GM19240 (cell line): ENCODE measurements at regions not wholly inside any gene's neighbourhood (a gene's known extent, or its start where the extent isn't known, plus 50 kb on each side); places are given as distances from the start of the nearest gene placed in this dataset.
"Not testable (repeated sequence)": the region's sequence is repeated elsewhere in the genome, so short reads cannot be mapped to it uniquely, and the experiment has no call there.

Experiments
- DNase-seq: peaks from one replicate; pipeline ENCODE4 v3.0.0; 2011; ENCODE audit warnings: low spot score; ENCODE audit not compliant: insufficient read length

- peak; percentile 11 for DNase-seq
These were observed 195.1 kb upstream of the AUTS2 start for GRCh38 chr7:69403169-69403568.

DNA sequence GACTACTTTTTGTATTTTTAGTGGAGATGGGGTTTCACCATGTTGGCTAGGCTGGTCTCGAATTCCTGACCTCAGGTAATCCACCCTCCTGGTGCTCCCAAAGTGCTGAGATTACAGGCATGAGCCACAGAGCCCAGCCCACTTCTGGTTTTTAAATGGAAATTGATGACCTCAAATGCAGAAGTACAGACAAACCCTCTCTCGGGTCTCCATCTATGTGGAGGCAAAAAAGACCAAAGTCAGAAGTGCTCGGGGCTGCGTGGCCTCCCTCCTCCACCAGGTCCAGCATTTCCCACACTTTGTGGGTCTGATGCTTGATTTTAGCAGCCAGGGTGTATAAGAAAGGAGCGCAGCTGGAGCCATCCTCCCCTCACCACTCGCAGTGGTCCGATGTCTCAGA, 187.3 kb upstream of the AUTS2 start:
- DNase-seq, result no peak

DNA sequence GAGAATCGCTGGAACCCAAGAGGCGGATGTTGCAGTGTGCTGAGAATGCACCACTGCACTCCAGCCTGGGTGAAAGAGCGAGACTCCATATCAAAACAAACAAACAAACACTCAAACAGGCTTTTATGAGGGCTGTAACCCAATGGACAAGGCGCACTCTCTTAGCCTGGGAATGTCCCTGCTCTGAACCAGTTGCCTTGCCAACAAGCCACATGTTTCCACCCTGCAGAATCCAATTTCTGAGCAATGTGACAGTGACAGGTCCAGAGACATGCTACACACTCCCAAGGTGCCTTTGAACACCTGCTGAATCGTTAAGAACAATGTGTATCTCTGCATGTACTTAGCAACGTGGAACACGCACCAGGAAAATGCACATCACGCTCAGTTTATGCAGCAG, 186.8 kb upstream of the AUTS2 start:
- no peak for DNase-seq

- no peak for DNase-seq
These were observed 185.7 kb upstream of the AUTS2 start for GRCh38 chr7:69412331-69413146.

DNA sequence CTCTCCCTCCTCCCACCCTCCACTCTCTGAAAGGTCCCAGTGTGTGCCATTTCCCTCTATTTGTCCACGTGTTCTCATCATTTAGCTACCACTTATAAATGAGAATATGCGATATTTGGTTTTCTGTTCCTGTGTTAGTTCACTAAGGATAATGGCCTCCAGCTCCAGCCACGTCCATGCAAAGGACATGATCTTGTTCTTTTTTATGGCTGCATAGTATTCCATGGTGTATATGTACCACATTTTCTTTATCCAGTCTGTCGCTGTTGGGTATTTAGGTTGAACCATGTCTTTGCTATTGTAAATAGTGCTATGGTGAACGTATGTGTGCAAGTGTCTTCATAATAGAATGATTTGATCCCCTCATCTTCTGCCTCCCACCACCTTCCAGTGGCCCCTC, 183.7 kb upstream of the AUTS2 start:
- no peak for DNase-seq

GRCh38 chr7:69418869-69419670, 179.2 kb upstream of the AUTS2 start:
- DNase-seq, result no peak

GRCh38 chr7:69419934-69420333, 178.3 kb upstream of the AUTS2 start:
- no peak for DNase-seq

GRCh38 chr7:69422574-69422985, 175.7 kb upstream of the AUTS2 start:
- DNase-seq, result no peak

GRCh38 chr7:69426705-69427104, 171.6 kb upstream of the AUTS2 start:
- DNase-seq, result no peak

- no peak for DNase-seq
These were observed 170.2 kb upstream of the AUTS2 start for GRCh38 chr7:69428089-69428488.

DNA sequence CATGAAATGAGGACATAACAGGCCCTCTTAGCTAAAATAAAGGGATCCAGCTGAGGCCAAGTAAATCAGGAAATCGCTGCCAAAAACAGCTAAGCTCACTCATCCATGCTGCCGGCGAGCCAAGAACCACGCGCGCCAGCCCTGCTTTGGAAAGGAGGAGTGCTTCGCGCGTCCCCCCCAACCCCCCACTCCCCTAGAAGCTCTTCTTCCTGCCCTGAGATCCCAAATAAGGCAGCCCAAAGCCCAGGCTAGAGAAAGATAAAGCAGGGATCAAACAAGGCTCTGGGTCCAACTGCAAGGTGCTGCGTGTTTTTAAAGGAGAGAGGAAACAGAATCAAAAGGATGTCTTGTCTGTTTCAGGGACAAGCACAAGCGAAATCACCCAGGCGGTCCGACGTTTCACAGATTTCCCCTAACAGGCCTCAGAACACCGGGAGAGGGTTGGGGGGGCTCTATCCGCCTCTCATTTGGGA, 168.3 kb upstream of the AUTS2 start:
- DNase-seq, result no peak

DNA sequence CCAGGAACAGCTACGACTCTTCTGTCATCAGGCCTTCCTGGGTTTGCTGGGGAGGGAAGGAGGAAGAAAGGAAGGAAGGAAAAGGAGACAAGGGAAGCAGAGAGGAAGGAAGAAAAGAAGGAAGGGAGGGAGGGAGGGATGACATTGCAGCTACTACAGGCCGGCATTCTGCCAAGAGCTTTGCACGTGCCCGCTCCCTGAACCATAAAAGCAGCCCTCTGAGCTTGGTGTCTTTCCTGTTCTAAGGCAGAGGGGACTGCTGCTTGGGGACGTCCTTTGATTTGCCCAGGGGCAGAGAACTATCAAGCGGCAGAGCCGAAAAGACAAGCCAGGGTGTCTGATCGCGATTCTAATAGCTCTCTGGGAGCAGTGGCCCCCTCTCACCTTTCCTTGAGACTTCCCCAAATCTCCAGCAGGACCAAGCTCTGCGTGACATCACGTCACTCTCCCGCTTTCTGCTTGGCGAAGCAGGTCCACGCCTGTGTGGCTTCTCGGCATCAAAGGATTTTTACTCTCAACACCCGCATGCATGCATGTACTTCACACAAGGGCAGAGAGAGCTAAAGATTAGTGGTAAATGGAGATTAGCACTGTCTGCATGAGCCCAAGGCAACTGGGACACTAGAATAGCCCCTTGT, 167.8 kb upstream of the AUTS2 start:
- no peak for DNase-seq

DNA sequence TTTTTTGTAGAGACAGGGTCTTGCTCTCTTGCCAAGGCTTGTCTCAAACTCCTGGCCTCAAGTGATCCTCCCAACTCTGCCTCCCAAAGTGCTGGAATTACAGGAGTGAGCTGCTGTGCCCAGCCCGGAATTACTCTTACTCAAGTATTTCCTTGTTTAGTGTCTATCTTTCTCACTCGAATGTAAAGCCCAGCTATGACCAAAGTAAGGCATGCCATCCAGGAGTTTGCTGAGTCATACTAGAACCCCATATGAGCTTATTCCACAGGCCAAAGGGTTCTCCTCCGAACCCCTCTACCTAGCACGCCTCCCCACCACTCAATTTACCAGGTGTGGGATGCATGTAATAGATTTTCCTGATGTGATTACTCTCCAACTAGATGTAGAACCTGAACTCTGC, 166.6 kb upstream of the AUTS2 start:
- DNase-seq, result no peak

DNA sequence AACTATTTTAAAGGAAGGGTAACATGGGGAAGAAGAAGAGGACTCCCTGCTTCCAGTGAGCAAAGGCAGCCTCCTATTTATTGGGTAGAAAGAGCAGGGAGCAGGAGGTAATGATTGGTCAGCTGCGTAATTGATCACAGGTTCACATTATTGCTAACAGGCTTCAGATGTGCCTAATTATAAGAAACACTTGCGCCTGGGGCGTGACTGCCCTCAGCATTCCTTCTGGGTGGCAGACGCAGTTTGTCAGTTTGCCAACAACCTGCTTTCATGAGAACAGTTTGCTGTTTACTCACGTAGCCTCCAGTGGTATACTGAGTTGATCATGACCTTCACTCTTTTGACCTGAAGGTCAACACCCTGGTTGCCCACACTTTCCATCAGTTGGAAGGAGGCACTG, 166.0 kb upstream of the AUTS2 start:
- DNase-seq, result not testable (repeated sequence)

DNA sequence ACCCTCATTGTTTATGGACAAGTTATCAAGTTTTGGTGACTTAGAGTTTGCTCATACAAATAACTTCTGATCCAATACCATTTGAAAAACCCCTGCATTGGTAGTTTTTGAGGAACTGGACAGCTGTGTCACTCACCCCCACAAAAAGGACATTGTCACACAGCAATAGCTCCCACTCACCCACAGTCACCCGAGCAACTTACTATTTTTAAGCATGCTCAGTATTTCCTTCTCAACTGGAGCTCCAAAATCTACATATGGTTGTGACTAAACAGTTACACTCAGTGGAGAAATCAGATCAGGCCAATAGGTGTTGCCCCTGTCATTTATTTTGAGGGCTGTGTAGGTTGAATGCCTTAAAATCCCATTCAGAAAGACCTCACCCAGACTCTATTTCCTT, 165.2 kb upstream of the AUTS2 start:
- no peak for DNase-seq

DNA sequence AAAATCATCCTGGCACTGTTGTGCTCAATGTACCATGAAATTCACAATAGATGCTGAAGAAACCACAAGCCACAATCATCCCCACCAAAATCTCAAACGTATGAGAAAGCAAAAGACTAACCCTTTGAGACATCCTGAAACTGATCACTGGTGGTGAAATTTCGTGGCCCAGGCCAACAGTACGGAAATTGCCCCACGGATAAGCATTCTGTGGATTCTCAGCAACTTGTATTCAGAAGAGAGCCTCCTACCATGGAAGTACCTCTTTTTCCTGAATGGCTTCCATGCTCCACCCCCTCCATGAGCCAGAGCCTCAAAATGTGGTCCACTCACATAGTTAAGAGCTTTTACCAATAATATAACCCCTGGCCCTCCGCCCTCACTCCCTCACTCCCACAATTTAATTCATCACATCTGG, 163.9 kb upstream of the AUTS2 start:
- DNase-seq, result no peak

- DNase-seq, result no peak
These were observed 162.6 kb upstream of the AUTS2 start for GRCh38 chr7:69435711-69436110.

DNA sequence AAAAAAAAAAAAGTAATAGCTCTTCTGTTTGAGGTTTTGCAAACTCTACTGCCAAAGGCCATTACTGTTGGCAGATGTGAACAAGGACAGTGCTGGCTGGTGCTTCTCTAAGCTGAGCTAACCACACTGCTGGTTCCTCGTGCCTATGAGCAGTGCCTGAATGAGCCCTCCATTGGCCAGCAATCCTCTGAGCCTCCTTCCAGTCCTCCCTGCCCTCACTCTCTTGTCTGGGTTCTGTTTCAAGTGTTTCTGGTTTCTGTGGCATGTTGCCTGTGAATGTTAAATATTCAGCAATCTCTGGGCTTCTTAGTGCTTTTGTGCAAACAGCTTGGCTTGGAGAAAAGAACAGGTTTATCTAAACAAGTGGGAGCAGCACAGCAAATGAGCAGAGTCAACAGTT, 161.3 kb upstream of the AUTS2 start:
- DNase-seq, result no peak

DNA sequence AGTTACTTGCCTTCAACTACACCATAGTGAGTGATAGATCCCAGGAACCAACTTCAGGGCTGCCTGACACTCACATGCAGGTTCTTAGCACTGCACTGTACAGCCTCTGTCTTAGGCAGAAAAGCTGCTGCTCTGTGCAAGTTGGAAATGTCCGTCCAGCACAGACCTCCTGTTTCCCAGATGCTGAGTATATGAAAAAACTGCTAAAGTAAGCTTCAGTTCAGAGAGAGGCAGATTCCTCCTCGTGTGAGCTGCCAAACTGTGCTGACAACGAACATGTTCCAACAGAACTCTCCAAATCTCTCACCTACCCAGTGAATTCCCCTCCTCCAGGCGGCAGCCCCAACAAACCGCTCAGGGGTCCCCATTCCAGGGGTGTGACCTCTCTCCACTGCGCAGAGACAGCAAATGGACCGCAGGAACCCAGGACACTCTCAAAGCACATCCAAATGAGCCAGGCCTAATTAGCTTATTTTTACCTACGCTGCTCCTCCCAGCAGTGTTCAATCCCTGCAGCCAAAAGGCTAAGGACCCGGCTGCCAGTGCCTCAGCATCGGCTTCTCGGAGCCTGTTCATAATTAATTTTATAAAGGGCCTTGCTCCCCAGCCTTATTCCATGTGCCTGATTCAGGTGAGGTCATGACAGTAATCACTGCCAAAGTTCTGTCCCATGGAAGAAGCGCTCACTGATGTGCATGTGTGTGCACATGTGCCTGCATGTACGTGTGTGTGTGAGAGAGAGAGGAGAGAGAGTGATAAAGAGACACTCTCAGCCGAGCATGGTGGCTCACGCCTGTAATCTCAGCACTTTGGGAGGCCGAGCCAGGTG, 159.5 kb upstream of the AUTS2 start:
- DNase-seq, result no peak

DNA sequence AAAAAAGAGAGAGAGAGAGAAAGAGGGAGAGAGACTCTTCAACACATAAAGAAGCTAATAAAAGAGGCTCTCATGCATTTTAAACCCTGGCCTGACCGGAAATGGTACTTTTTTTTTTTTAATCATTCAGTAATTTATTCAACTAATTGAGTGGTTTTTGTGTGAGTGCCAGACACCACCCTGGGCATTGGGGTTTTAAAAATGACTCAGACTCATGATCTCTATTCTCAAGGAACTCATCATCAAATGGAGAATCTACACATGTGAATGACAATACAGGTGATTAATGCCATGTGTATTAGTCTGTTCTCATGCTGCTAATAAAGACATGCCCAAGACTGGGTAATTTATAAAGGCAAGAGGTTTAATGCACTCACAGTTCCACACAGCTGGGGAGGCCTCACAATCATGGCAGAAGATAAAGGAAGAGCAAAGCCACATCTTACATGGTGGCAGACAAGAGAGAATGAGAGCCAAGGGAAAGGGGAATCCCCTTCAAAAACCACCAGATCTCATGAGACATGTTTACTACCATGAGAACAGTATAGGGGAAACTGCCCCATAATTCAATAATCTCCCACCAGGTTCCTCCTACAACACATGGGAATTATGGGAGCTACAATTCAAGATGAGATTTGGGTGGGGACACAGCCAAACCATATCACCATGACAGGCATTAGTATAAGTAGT, 158.5 kb upstream of the AUTS2 start:
- DNase-seq, result no peak

DNA sequence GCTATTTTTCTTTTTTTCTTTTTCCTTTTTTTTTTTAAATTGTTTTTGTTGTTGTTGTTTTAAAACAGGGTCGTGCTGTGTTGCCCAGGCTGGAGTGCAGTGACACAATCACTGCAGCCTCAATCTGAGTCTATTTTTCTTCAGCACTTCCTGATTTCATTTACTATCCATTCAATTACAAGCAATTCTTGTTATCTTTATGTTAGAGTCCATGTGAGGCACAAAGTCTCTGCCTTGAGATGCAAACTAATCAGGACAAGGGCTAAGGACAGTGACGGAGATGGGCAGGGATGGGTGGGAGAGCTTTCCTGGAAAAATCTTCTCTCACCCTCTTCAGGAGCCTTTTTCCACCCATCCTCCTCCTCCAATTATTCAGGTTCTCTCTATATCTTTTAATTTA, 157.3 kb upstream of the AUTS2 start:
- DNase-seq, result no peak
